ENCODE measurements at regions not wholly inside any gene's neighbourhood (a gene's known extent, or its start where the extent isn't known, plus 50 kb on each side); places are given as distances from the start of the nearest gene placed in this dataset.
"Not testable (repeated sequence)": the region's sequence is repeated elsewhere in the genome, so short reads cannot be mapped to it uniquely, and the experiment has no call there.

GRCh38 chrY:9207082-9207481, 130.2 kb upstream of the TSPY4 start:
- TF ChIP-seq CTCF (conservative IDR thresholded peaks at IDR 0.05 in 1 of 2, IDR thresholded peaks at IDR 0.05 in 1 of 2; ENCODE audit: low read depth in 1 of 2, low read length in 2 of 2); EZH2 (IDR thresholded peaks at IDR 0.05; ENCODE audit: low read length, missing control alignments): not testable (repeated sequence)
